Stimulated activated memory B cell treated with anti-CD40 and anti-IgM and Interleukin-4, amounts not matched to agents 10 μg/mL and 1 μg/mL and 100 μg/mL, for 72 hours (primary cell): ENCODE measurements at regions not wholly inside any gene's neighbourhood (a gene's known extent, or its start where the extent isn't known, plus 50 kb on each side); places are given as distances from the start of the nearest gene placed in this dataset.

Experiments used
- ATAC-seq: fragments of 150-1000 bp; cut with Tn5 transposase; 2 replicates; pipeline ENCODE4 v1.10.0; 2021
- H3K27ac Mint-ChIP-seq: one replicate; pipeline ENCODE4 v1.8.0; 2022; ENCODE audit warnings: mild to moderate bottlenecking, mixed read lengths
- H3K27me3 Mint-ChIP-seq: one replicate; pipeline ENCODE4 v1.8.0; 2022; ENCODE audit warnings: mixed read lengths
- H3K36me3 Mint-ChIP-seq: one replicate; pipeline ENCODE4 v1.8.0; 2022; ENCODE audit warnings: mixed read lengths
- H3K4me1 Mint-ChIP-seq: one replicate; pipeline ENCODE4 v1.8.0; 2022; ENCODE audit warnings: mixed read lengths
- H3K4me3 Mint-ChIP-seq: one replicate; pipeline ENCODE4 v1.8.0; 2022; ENCODE audit warnings: mild to moderate bottlenecking, moderate library complexity, mixed read lengths
- H3K9me3 Mint-ChIP-seq: one replicate; pipeline ENCODE4 v1.8.0; 2022; ENCODE audit warnings: mixed read lengths

DNA sequence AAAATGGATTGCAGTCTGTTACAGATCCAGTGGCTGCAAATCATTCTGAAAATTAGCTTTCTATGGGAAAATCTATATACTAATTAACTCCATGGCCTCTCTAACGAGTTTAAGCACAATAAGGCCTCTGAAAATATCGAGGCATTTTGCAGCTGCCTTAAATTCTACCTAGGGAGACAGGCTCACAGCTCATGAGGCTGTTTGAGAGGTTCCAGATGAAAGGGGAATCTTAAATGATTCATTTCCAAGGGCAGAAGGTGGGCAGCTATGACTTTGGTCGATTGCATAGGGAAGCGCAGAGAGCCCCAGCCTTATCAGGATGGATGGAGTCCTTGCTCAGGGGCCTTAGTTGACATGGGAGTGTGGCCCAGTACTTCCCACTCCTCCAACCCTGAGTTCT, 216.8 kb upstream of the POU3F1 start:
- H3K27ac Mint-ChIP-seq, result no peak overlapping the region

GRCh38 chr1:38261574-38261973, 215.0 kb upstream of the POU3F1 start:
- no peak overlapping the region for H3K27ac Mint-ChIP-seq
- no peak overlapping the region for H3K4me3 Mint-ChIP-seq
- peaks cover 4% of the 10 kb centered on the region for H3K9me3 Mint-ChIP-seq
- no peaks in the 10 kb centered on the region for H3K4me1 Mint-ChIP-seq
- no peak for ATAC-seq
- no peaks in the 10 kb centered on the region for H3K36me3 Mint-ChIP-seq
- H3K27me3 Mint-ChIP-seq, result peaks cover 17% of the 10 kb centered on the region

More for the DNA sequence above, 216.8 kb upstream of the POU3F1 start:
- no peaks in the 10 kb centered on the region for H3K36me3 Mint-ChIP-seq
- H3K27me3 Mint-ChIP-seq, result peaks cover 30% of the 10 kb centered on the region
- no peak for ATAC-seq
- H3K9me3 Mint-ChIP-seq, result peaks cover 4% of the 10 kb centered on the region
- no peaks in the 10 kb centered on the region for H3K4me1 Mint-ChIP-seq
- H3K4me3 Mint-ChIP-seq, result no peak overlapping the region

DNA sequence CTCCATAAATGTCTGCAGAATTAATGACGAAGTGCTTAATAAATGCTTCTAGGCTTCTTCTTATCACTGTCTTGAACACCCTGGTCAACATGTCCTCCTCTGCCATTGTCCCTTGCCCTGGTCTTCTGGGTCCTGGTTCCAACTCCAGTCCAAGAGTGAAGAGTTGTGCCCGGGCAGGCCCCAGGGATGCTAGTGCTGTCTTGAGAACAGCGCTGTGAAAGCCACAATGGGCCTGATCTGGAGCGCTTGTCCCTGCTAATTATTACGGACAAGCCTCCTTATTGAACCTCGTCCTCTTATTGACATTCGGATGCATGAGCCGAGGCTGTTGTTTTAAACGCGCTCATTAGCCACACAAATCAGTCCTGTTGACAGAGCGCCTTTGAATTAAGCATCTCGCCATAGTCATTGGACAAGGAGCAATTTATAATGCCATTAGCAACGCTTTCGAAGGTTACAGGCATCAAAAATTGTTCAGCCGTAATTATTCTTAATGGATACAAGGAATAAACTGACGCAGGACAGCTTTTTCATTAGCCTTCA, 211.6 kb upstream of the POU3F1 start:
- peaks cover 17% of the 10 kb centered on the region for H3K27me3 Mint-ChIP-seq
- no peak overlapping the region for H3K4me3 Mint-ChIP-seq

DNA sequence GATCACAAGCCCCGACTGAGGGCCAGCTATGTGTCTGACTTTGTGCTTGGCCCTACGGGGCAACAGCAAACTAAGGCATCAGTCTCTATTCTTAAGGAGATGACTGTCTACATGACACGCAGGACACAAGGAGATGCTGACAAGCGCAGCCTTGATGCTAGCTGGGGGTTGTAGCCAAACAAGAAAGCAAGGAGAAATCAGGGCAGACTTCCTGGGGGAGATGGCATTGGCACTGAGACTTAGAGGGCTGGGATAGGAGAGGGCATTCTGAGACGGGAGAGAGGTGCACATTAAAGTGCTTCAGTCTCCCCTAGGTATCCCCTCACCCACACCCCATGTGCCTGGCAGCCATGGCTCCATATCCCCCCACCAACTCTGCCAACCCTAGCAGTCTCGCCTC, 210.8 kb upstream of the POU3F1 start:
- H3K27ac Mint-ChIP-seq, result no peak overlapping the region
- H3K27me3 Mint-ChIP-seq, result peaks cover 17% of the 10 kb centered on the region
- H3K9me3 Mint-ChIP-seq, result peaks cover 7% of the 10 kb centered on the region
- H3K4me1 Mint-ChIP-seq, result no peaks in the 10 kb centered on the region
- no peaks in the 10 kb centered on the region for H3K36me3 Mint-ChIP-seq
- no peak for ATAC-seq
- H3K4me3 Mint-ChIP-seq, result no peak overlapping the region

More for the DNA sequence above, 211.6 kb upstream of the POU3F1 start:
- Mint-ChIP-seq H3K9me3 (peaks cover 7% of the 10 kb centered on the region), H3K27ac (no peak overlapping the region), H3K4me1 (no peaks in the 10 kb centered on the region), H3K36me3 (no peaks in the 10 kb centered on the region)
- no peak for ATAC-seq

DNA sequence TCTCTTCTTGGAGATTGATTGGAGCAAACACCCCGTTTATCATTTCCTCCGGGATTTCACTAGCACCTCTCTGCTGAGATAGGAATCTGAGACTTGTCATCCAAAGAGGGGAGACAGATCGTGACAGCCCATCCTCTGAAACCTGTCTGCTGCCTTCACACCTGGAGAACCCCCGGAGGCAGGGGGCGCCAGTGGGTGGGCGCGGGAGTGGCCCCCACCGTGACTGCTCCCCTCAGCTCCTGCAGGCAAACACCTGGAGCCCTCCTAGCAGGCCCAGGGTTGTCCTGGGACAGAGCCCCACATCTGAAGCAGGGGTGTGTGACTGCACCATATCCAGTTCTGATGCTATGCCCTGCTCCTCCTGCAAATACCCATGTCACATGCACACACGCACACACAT, 209.5 kb upstream of the POU3F1 start:
- H3K9me3 Mint-ChIP-seq, result peaks cover 7% of the 10 kb centered on the region
- H3K27me3 Mint-ChIP-seq, result peaks cover 11% of the 10 kb centered on the region
- no peaks in the 10 kb centered on the region for H3K36me3 Mint-ChIP-seq
- H3K4me1 Mint-ChIP-seq, result no peaks in the 10 kb centered on the region
- H3K27ac Mint-ChIP-seq, result no peak overlapping the region
- H3K4me3 Mint-ChIP-seq, result no peak overlapping the region
- no peak for ATAC-seq

DNA sequence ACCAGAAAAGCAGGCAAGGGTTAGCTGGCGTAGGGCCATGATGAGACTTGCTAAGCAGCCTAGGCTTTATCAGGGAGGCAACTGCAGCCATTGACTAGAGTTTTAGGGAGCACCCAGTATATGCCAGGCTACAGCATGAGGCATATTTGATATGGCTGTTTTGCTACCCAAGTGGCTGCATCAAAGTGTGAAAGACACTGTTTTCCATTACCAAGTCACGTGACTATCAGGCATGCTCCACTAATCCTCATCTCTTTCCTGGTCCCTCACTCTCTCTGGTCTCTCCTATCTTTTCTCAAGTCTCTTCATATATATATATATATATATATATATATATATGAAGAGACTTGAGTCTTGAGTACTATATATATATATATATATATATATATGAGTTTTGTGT, 206.7 kb upstream of the POU3F1 start:
- Mint-ChIP-seq H3K36me3 (no peaks in the 10 kb centered on the region), H3K4me1 (no peaks in the 10 kb centered on the region), H3K4me3 (no peak overlapping the region), H3K9me3 (peaks cover 3% of the 10 kb centered on the region), H3K27ac (no peak overlapping the region), H3K27me3 (peaks cover 24% of the 10 kb centered on the region)
- no peak for ATAC-seq

GRCh38 chr1:38250356-38250755, 203.8 kb upstream of the POU3F1 start:
- Mint-ChIP-seq H3K4me1 (no peaks in the 10 kb centered on the region), H3K36me3 (no peaks in the 10 kb centered on the region), H3K27me3 (peaks cover 34% of the 10 kb centered on the region), H3K9me3 (peaks cover 3% of the 10 kb centered on the region), H3K4me3 (no peak overlapping the region), H3K27ac (no peak overlapping the region)
- ATAC-seq, result no peak

DNA sequence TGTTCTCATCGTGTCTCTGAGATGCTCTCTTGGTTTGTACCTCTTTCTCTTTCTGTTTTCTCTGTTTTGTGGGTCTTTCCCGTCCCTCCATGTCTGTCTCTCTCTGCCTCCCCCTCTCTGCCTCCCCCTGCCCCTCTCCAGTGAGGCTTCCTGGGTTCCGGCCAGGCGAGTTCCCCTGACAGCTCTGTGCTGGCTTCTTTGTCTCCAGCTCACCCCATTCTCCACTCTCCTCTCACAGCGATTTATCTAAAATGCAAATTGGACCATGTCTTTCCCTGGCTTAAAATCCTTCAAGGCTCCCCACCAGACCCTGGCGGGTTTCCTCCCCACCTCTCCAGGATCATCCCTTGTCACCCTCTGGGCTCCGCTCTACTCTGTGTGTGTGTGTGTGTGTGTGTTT, 202.4 kb upstream of the POU3F1 start:
- no peak for ATAC-seq
- peaks cover 34% of the 10 kb centered on the region for H3K27me3 Mint-ChIP-seq
- no peak overlapping the region for H3K4me3 Mint-ChIP-seq
- H3K4me1 Mint-ChIP-seq, result no peaks in the 10 kb centered on the region
- no peak overlapping the region for H3K27ac Mint-ChIP-seq
- no peaks in the 10 kb centered on the region for H3K9me3 Mint-ChIP-seq
- H3K36me3 Mint-ChIP-seq, result no peaks in the 10 kb centered on the region

- no peaks in the 10 kb centered on the region for H3K4me1 Mint-ChIP-seq
- ATAC-seq, result no peak
- no peak overlapping the region for H3K27ac Mint-ChIP-seq
- H3K27me3 Mint-ChIP-seq, result peaks cover 34% of the 10 kb centered on the region
- H3K4me3 Mint-ChIP-seq, result no peak overlapping the region
- H3K36me3 Mint-ChIP-seq, result no peaks in the 10 kb centered on the region
- H3K9me3 Mint-ChIP-seq, result no peaks in the 10 kb centered on the region
Measured at GRCh38 chr1:38246955-38247952, 200.7 kb upstream of the POU3F1 start.

DNA sequence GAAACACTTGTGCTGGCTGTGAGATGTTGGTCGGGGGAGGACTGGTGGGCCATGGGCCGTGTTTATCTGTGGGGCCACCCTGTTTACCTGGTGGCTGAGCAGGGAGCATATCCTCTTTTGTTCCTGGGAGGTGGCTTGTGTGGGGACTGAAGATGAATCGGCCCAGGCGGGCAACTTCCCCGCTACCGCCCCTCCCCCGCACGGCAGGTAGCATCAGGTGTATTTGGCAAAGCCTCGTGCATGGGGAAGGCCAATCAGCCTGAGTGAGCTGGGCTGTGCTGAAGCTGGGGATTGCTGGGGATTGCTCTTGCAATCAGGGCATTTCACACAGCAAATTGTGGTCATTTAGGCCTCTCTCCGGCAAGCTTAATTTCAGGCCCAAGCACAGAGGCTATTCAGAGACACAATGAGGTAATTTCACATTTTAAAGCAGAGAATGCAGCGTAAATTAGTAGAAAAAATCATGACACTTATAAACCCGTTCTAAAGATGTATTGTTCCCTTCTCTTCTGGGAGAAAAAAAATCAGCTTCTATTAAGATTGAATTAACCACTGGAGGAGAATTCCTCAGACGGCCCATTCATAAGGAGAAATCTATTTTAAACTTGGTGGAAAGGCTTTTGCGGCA, 197.7 kb upstream of the POU3F1 start:
- no peak for ATAC-seq
- Mint-ChIP-seq H3K4me3 (no peak overlapping the region), H3K27ac (no peak overlapping the region), H3K27me3 (peaks cover 20% of the 10 kb centered on the region), H3K36me3 (no peaks in the 10 kb centered on the region), H3K9me3 (no peaks in the 10 kb centered on the region), H3K4me1 (no peaks in the 10 kb centered on the region)

DNA sequence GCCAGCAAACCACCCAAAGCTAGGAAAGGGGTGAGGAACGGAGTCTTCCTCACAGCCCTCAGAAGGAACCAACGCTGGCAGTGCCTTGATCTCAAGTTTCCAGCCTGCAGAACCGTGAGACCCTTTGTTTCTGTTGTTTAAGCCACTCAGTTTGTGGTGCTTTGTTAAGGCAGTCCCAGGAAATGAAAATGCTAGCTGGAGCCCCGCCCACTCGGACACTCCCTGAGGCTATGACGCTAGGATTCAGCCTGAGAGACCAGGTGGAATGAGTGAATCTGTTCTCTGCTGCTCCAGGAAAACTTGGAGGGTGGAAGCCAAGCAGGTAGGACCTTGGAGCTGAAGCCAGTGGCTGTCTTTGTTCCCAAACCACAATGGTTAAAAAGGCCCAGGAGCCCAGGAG, 196.5 kb upstream of the POU3F1 start:
- Mint-ChIP-seq H3K4me1 (no peaks in the 10 kb centered on the region), H3K27me3 (peaks cover 7% of the 10 kb centered on the region), H3K4me3 (no peak overlapping the region), H3K36me3 (no peaks in the 10 kb centered on the region), H3K27ac (no peak overlapping the region), H3K9me3 (no peaks in the 10 kb centered on the region)
- ATAC-seq, result no peak

DNA sequence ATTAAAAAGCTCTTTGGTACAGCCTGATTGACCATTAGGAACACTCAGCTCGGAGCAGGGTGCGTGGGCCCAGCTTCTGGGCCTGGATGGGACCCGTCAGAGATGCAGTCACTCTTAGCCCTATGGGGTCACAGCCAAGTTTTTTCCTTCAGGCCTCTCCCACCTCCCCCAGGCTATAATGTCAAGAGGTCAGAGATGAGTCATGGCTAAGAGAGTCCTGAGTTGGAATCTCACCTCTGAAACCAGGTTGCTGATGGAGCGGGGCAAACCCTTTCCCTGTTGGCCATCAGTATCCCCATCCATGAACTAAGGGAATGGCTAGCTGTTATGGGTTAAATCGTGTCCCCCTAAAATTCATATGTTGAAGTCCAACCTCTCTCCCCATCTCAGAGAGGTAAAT, 195.9 kb upstream of the POU3F1 start:
- H3K9me3 Mint-ChIP-seq, result no peaks in the 10 kb centered on the region
- H3K4me1 Mint-ChIP-seq, result no peaks in the 10 kb centered on the region
- no peak overlapping the region for H3K4me3 Mint-ChIP-seq
- no peak for ATAC-seq
- H3K27ac Mint-ChIP-seq, result no peak overlapping the region
- no peaks in the 10 kb centered on the region for H3K36me3 Mint-ChIP-seq
- H3K27me3 Mint-ChIP-seq, result peaks cover 1% of the 10 kb centered on the region

- Mint-ChIP-seq H3K27me3 (peaks cover under 1% of the 10 kb centered on the region), H3K36me3 (no peaks in the 10 kb centered on the region), H3K4me3 (no peak overlapping the region), H3K27ac (no peak overlapping the region), H3K4me1 (no peaks in the 10 kb centered on the region), H3K9me3 (no peaks in the 10 kb centered on the region)
- ATAC-seq, result no peak
Measured at GRCh38 chr1:38241594-38242334, 195.2 kb upstream of the POU3F1 start.

DNA sequence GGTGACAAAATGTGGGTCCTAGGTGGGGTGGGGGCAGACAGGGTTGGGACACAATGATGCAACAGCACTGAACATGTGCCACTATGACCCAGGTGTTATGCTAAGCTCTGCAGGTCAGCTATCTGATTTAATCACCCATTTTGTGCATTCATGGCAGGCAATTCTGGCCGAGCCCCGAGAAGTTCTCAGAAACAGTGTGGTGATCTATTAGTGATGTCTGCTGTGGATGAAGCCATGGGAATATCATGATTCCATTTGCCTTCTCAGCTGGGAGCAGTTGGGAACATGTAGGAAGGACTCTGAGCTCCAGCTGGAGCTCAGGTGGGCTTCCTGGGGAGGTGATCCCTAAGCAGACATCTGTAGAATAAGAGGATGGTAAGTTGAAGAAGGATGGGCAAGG, 194.0 kb upstream of the POU3F1 start:
- Mint-ChIP-seq H3K9me3 (no peaks in the 10 kb centered on the region), H3K36me3 (no peaks in the 10 kb centered on the region), H3K27ac (no peak overlapping the region), H3K4me3 (no peak overlapping the region), H3K4me1 (no peaks in the 10 kb centered on the region), H3K27me3 (peaks cover 12% of the 10 kb centered on the region)
- ATAC-seq, result no peak

- Mint-ChIP-seq H3K4me3 (no peak overlapping the region), H3K27me3 (peaks cover 15% of the 10 kb centered on the region), H3K9me3 (no peaks in the 10 kb centered on the region), H3K27ac (no peak overlapping the region), H3K4me1 (no peaks in the 10 kb centered on the region), H3K36me3 (no peaks in the 10 kb centered on the region)
- no peak for ATAC-seq
Measured at GRCh38 chr1:38239258-38239835, 192.8 kb upstream of the POU3F1 start.
